ENCODE measurements at regions not wholly inside any gene's neighbourhood (a gene's known extent, or its start where the extent isn't known, plus 50 kb on each side); places are given as distances from the start of the nearest gene placed in this dataset.
"Not testable (repeated sequence)": the region's sequence is repeated elsewhere in the genome, so short reads cannot be mapped to it uniquely, and the experiment has no call there.

GRCh38 chr1:117753232-117753631 lies 147.4 kb downstream of the TENT5C start:
- peaks cover 2% of the 10 kb centered on the region for H3K9me3 Mint-ChIP-seq
- no peak overlapping the region for H3K27ac Mint-ChIP-seq
- CTCF ChIA-PET, result interaction anchor here (0.7 to 11.8 kb wide), 27 partner anchors 9 to 247 kb away, joined by 3 to 260 read pairs (median 4); partner anchors contain the start of gene TENT5C
- peaks cover 4% of the 10 kb centered on the region for H3K4me1 Mint-ChIP-seq
- no peaks in the 10 kb centered on the region for H3K36me3 Mint-ChIP-seq
- no peak overlapping the region for H3K4me3 Mint-ChIP-seq
- H3K27me3 Mint-ChIP-seq, result peaks cover 49% of the 10 kb centered on the region
- no peak for DNase-seq

- Mint-ChIP-seq H3K4me1 (peaks cover 8% of the 10 kb centered on the region), H3K4me3 (no peak overlapping the region), H3K27ac (no peak overlapping the region), H3K36me3 (no peaks in the 10 kb centered on the region), H3K9me3 (no peaks in the 10 kb centered on the region), H3K27me3 (peaks cover 53% of the 10 kb centered on the region)
- CTCF ChIA-PET, result interaction anchor here (0.7 to 11.8 kb wide), 36 partner anchors 10 to 564 kb away, joined by 3 to 260 read pairs (median 4); partner anchors contain the start of gene TENT5C
- DNase-seq, result no peak
Observed at GRCh38 chr1:117753652-117754051, 147.8 kb downstream of the TENT5C start.

GRCh38 chr1:117754061-117754969 lies 148.5 kb downstream of the TENT5C start:
- CTCF ChIA-PET, result interaction anchor here (0.5 to 11.8 kb wide), 44 partner anchors 9 to 565 kb away, joined by 3 to 260 read pairs (median 4); partner anchors contain the start of gene TENT5C

GRCh38 chr1:117757668-117758067 lies 151.8 kb downstream of the TENT5C start:
- no peak overlapping the region for H3K27ac Mint-ChIP-seq
- H3K9me3 Mint-ChIP-seq, result no peaks in the 10 kb centered on the region
- no peaks in the 10 kb centered on the region for H3K36me3 Mint-ChIP-seq
- H3K27me3 Mint-ChIP-seq, result peaks cover 46% of the 10 kb centered on the region
- H3K4me1 Mint-ChIP-seq, result peaks cover 13% of the 10 kb centered on the region
- CTCF ChIA-PET, result interaction anchor here (0.6 to 11.8 kb wide), 26 partner anchors 9 to 1183 kb away, joined by 3 to 260 read pairs (median 4); no protein-coding TSS in a partner anchor
- no peak overlapping the region for H3K4me3 Mint-ChIP-seq
- no peak for DNase-seq

More at GRCh38 chr1:117754061-117754969, 148.5 kb downstream of the TENT5C start:
- H3K9me3 Mint-ChIP-seq, result no peaks in the 10 kb centered on the region
- no peak overlapping the region for H3K4me3 Mint-ChIP-seq
- DNase-seq, result peak; percentile 67
- no peak overlapping the region for H3K27ac Mint-ChIP-seq
- H3K27me3 Mint-ChIP-seq, result peaks cover 54% of the 10 kb centered on the region
- peaks cover 13% of the 10 kb centered on the region for H3K4me1 Mint-ChIP-seq
- H3K36me3 Mint-ChIP-seq, result no peaks in the 10 kb centered on the region

- peak; percentile 78 for DNase-seq
- H3K4me3 Mint-ChIP-seq, result peak overlapping the region; percentile 64
- H3K4me1 Mint-ChIP-seq, result peaks cover 10% of the 10 kb centered on the region
- no peaks in the 10 kb centered on the region for H3K9me3 Mint-ChIP-seq
- CTCF ChIA-PET, result interaction anchor here (0.6 to 11.8 kb wide), 33 partner anchors 8 to 1184 kb away, joined by 3 to 260 read pairs (median 4); no protein-coding TSS in a partner anchor
- H3K27ac Mint-ChIP-seq, result no peak overlapping the region
- no peaks in the 10 kb centered on the region for H3K36me3 Mint-ChIP-seq
- H3K27me3 Mint-ChIP-seq, result peaks cover 39% of the 10 kb centered on the region
Observed at GRCh38 chr1:117758444-117759316, 152.8 kb downstream of the TENT5C start.

GRCh38 chr1:117759535-117759934 lies 153.7 kb downstream of the TENT5C start:
- Mint-ChIP-seq H3K9me3 (no peaks in the 10 kb centered on the region), H3K4me1 (peaks cover 10% of the 10 kb centered on the region), H3K4me3 (no peak overlapping the region), H3K27me3 (peaks cover 31% of the 10 kb centered on the region), H3K27ac (no peak overlapping the region), H3K36me3 (no peaks in the 10 kb centered on the region)
- DNase-seq, result no peak
- CTCF ChIA-PET, result interaction anchor here (0.9 to 11.8 kb wide), 12 partner anchors 9 to 1558 kb away, joined by 3 to 260 read pairs (median 8); no protein-coding TSS in a partner anchor

GRCh38 chr1:117760069-117760468 lies 154.2 kb downstream of the TENT5C start:
- Mint-ChIP-seq H3K4me3 (no peak overlapping the region), H3K27me3 (peaks cover 31% of the 10 kb centered on the region), H3K36me3 (no peaks in the 10 kb centered on the region), H3K27ac (no peak overlapping the region), H3K9me3 (no peaks in the 10 kb centered on the region), H3K4me1 (peaks cover 10% of the 10 kb centered on the region)
- CTCF ChIA-PET, result interaction anchor here (0.9 to 11.8 kb wide), 5 partner anchors 18 to 1557 kb away, joined by 3 to 260 read pairs (median 5); no protein-coding TSS in a partner anchor
- DNase-seq, result no peak

- Mint-ChIP-seq H3K4me1 (peaks cover 10% of the 10 kb centered on the region), H3K4me3 (no peak overlapping the region), H3K36me3 (no peaks in the 10 kb centered on the region), H3K9me3 (no peaks in the 10 kb centered on the region), H3K27me3 (peaks cover 31% of the 10 kb centered on the region), H3K27ac (no peak overlapping the region)
- DNase-seq, result no peak
- CTCF ChIA-PET, result interaction anchor here (0.7 to 11.8 kb wide), 6 partner anchors 18 to 247 kb away, joined by 3 to 260 read pairs (median 4); no protein-coding TSS in a partner anchor
Observed at GRCh38 chr1:117760485-117760884, 154.6 kb downstream of the TENT5C start.

GRCh38 chr1:117767756-117768155 lies 161.7 kb downstream of the GDAP2 start:
- H3K36me3 Mint-ChIP-seq, CTCF ChIA-PET, DNase-seq, H3K4me1 Mint-ChIP-seq, H3K4me3 Mint-ChIP-seq, H3K27me3 Mint-ChIP-seq, H3K27ac Mint-ChIP-seq: not testable (repeated sequence)
- H3K9me3 Mint-ChIP-seq, result peaks cover 29% of the 10 kb centered on the region

- Mint-ChIP-seq H3K27me3 (peaks cover 7% of the 10 kb centered on the region), H3K9me3 (peaks cover 29% of the 10 kb centered on the region), H3K27ac (no peak overlapping the region), H3K4me3 (no peak overlapping the region), H3K36me3 (peaks cover 3% of the 10 kb centered on the region), H3K4me1 (no peaks in the 10 kb centered on the region)
- DNase-seq, result no peak
- CTCF ChIA-PET, result interaction anchor here (1.9 kb wide), 1 partner anchor 16 kb away, joined by 4 read pairs; no protein-coding TSS in a partner anchor
Observed at GRCh38 chr1:117770981-117771531, 158.4 kb downstream of the GDAP2 start.

- Mint-ChIP-seq H3K27ac (no peak overlapping the region), H3K36me3 (no peaks in the 10 kb centered on the region), H3K9me3 (no peaks in the 10 kb centered on the region), H3K4me3 (no peak overlapping the region), H3K27me3 (peaks cover 26% of the 10 kb centered on the region), H3K4me1 (no peaks in the 10 kb centered on the region)
- CTCF ChIA-PET, result no interaction called here
- DNase-seq, result no peak
Observed at GRCh38 chr1:117779364-117779763, 150.1 kb downstream of the GDAP2 start.

GRCh38 chr1:117780687-117781475 lies 148.5 kb downstream of the GDAP2 start:
- H3K27me3 Mint-ChIP-seq, result peaks cover 26% of the 10 kb centered on the region
- no peaks in the 10 kb centered on the region for H3K9me3 Mint-ChIP-seq
- no peaks in the 10 kb centered on the region for H3K36me3 Mint-ChIP-seq
- DNase-seq, result no peak
- no peak overlapping the region for H3K27ac Mint-ChIP-seq
- no peak overlapping the region for H3K4me3 Mint-ChIP-seq
- CTCF ChIA-PET, result no interaction called here
- H3K4me1 Mint-ChIP-seq, result peaks cover 4% of the 10 kb centered on the region

GRCh38 chr1:117782056-117782455 lies 147.4 kb downstream of the GDAP2 start:
- Mint-ChIP-seq H3K27me3 (peaks cover 26% of the 10 kb centered on the region), H3K9me3 (no peaks in the 10 kb centered on the region), H3K4me3 (no peak overlapping the region), H3K36me3 (no peaks in the 10 kb centered on the region), H3K4me1 (peaks cover 4% of the 10 kb centered on the region), H3K27ac (no peak overlapping the region)
- CTCF ChIA-PET, result no interaction called here
- no peak for DNase-seq
